ENCODE measurements at regions not wholly inside any gene's neighbourhood (a gene's known extent, or its start where the extent isn't known, plus 50 kb on each side); places are given as distances from the start of the nearest gene placed in this dataset.

DNA sequence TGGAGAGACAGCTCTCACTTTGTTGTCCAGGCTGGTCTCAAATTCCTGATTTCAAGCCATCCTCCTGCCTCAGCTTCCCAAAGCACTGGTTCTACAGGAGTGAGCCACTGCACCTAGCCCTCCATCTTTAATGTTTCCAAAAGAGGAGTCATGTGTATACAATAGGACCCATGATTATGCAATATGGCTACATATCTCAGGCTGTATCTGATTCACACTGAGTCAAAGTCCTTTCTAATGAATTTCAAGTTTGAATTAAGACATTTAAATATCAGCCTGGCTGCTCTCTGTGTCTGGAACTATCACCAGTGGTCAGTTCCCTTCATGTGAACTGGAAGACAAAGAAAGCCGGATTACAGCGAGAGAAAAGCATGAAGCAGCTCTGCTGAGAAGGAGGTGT is 90.5 kb downstream of the MINAR1 start:
- Histone ChIP-seq H3K36me3 (replicated peaks; ENCODE audit: control insufficient read depth, insufficient read depth, low read length) (no peaks in the 10 kb centered on the region), H3K27me3 (ENCODE audit: control insufficient read depth, insufficient read depth, low read length) (no peaks in the 10 kb centered on the region), H3K4me3 (ENCODE audit: insufficient read depth, low read depth, low read length) (no peak overlapping the region)
- DNase-seq = no peak

DNA sequence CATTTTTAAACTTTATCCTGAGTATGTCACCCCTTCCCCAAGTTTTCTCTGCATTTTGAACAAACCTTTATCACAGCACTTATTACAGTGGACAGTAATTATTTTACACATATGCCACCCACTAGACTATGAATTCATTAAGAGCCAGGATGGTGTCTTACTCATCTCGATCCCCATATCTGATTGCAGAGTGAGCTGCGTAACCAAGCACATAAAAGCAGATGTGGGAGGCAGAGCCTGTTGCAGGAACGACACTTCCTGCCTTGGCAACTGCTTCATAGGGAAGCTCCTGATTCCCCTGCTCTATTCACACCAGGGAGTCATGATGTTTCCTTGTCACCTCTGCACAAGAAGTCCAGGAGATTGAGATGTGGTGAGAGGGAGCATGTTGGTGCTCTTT is 91.1 kb downstream of the MINAR1 start:
- no peak overlapping the region for H3K4me3 ChIP-seq (ENCODE audit: insufficient read depth, low read depth, low read length)
- DNase-seq = no peak
- no peaks in the 10 kb centered on the region for H3K27me3 ChIP-seq (ENCODE audit: control insufficient read depth, insufficient read depth, low read length)
- no peaks in the 10 kb centered on the region for H3K36me3 ChIP-seq (replicated peaks; ENCODE audit: control insufficient read depth, insufficient read depth, low read length)

DNA sequence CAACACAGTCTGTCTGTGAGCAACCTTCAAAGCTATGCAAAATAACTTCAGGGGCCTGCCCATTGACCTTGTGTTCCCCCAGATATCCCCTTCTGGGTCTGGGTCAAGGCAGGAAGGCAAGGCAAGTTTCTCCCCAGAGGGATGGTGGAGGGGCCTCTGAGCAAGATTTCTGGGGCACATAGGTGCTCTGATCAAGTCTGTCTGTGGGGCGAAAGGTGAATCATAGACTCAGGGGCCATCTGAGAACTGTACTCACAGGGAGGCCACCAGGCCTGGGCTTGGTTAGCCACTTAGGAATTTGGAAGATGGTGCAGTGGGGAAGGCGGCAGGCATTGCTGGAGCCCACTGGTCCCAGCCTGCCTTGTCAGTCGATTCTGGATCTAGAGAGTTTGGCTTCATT is 92.4 kb downstream of the MINAR1 start:
- H3K27me3 ChIP-seq (ENCODE audit: control insufficient read depth, insufficient read depth, low read length) = no peaks in the 10 kb centered on the region
- H3K36me3 ChIP-seq (replicated peaks; ENCODE audit: control insufficient read depth, insufficient read depth, low read length) = no peaks in the 10 kb centered on the region
- DNase-seq = no peak
- no peak overlapping the region for H3K4me3 ChIP-seq (ENCODE audit: insufficient read depth, low read depth, low read length)

DNA sequence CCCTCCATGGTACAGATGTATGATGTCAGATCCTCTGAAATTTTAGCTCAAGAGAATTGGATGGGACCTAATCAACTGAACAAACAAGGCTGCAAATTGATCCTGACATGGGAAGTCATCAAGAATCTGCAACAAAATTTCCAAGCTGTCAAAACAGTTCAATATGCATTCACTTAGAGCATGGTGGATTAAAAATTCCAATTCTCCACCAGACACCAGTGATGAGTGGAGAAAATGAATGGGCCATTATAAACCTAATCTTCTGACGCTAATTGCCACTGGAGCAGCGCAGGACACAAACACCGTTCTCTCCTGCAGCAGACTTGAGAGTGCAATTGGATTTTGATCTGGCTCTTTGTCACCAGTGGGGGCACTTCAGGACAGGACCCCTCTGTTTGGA is 94.2 kb downstream of the MINAR1 start:
- no peaks in the 10 kb centered on the region for H3K36me3 ChIP-seq (replicated peaks; ENCODE audit: control insufficient read depth, insufficient read depth, low read length)
- no peak overlapping the region for H3K4me3 ChIP-seq (ENCODE audit: insufficient read depth, low read depth, low read length)
- DNase-seq = no peak
- no peaks in the 10 kb centered on the region for H3K27me3 ChIP-seq (ENCODE audit: control insufficient read depth, insufficient read depth, low read length)

DNA sequence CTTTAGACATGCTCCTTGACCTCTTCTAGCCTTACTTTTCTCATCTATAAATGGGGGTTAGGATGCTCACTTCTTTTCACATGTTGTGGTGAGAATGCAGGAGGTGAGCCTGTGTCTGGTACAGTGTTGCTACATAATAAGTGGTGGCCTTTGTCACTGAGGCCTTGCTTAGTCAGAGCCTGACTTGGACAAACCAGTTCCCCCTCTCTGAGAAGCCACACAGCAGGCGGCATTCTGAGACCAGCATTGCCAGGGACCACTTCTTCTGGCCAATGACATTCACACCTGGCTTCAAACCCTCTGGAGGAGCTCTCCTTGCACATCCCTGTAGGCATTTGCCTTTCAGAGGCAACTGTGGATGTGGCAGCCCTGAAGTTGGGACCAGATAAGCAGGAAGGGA is 95.7 kb downstream of the MINAR1 start:
- no peaks in the 10 kb centered on the region for H3K27me3 ChIP-seq (ENCODE audit: control insufficient read depth, insufficient read depth, low read length)
- no peak for DNase-seq
- no peaks in the 10 kb centered on the region for H3K36me3 ChIP-seq (replicated peaks; ENCODE audit: control insufficient read depth, insufficient read depth, low read length)
- no peak overlapping the region for H3K4me3 ChIP-seq (ENCODE audit: insufficient read depth, low read depth, low read length)

DNA sequence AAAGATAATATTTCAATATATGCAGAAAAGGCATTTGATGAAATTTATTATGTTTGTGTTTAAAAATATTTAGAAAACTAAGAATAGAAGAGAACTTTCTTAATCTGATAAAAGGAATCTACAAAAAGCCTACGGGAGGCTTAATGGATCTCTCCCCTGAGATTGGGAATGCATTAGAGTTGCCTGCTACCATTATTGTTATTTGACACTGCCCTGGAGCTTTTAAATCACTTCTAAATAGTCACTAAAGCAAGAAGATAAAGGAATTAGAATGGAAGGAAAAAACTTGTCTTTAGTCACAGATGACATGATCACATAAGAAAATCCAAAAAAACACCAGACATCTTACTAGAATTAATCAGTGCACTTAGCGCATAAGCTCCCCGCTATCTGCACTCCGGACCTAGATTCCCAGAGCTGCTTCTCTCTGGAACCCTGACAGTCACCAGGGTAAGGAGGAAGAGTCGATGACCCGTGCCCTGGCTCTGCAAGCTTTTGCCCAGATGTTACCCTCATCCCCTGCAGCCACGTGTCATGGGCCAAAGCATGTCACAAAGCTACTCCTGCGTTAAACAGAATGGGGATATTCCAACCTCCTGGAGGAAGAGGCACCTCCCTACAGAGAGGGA is 97.1 kb downstream of the MINAR1 start:
- Histone ChIP-seq H3K27me3 (ENCODE audit: control insufficient read depth, insufficient read depth, low read length) (no peaks in the 10 kb centered on the region), H3K36me3 (replicated peaks; ENCODE audit: control insufficient read depth, insufficient read depth, low read length) (no peaks in the 10 kb centered on the region), H3K4me3 (ENCODE audit: insufficient read depth, low read depth, low read length) (no peak overlapping the region)
- no peak for DNase-seq

DNA sequence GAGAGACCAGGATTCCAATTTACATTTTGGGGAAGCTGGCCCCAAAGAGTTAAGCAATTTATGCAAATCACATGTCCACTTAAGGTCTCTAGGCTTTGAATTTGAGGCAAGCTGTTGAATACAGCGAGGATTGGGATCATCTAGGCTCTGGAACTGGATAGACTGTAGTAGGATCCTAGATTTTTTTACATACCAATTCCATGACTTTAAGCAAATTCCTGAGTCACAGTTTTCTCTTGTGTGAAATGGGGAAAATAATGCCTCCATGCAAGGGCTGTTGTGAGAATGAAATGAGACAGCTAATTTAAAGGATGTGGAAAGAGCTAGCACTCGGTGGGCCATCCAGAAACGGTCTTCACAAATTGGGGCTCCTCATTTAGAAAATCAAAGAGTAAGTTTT is 103.4 kb downstream of the MINAR1 start:
- no peaks in the 10 kb centered on the region for H3K36me3 ChIP-seq (replicated peaks; ENCODE audit: control insufficient read depth, insufficient read depth, low read length)
- DNase-seq = no peak
- H3K4me3 ChIP-seq (ENCODE audit: insufficient read depth, low read depth, low read length) = no peak overlapping the region
- H3K27me3 ChIP-seq (ENCODE audit: control insufficient read depth, insufficient read depth, low read length) = no peaks in the 10 kb centered on the region

DNA sequence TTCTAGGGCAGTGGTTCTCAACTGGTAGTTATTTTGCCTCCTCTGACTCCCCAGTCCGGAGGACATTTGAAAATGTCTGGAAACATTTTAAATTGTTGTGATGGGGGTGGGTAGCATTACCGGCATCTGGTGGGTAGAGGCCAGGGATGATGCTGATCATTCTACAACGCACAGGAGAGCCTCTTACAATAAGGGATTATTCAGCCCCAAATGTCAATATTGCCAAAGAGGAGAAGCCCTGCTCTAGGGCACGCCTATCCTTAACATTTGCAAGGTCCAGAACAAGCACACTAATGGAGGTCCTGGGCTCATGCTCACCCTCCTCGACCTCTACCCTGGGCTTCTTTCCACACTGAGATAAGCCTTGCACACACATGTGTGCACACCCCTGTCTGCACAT is 106.4 kb downstream of the MINAR1 start:
- no peaks in the 10 kb centered on the region for H3K36me3 ChIP-seq (replicated peaks; ENCODE audit: control insufficient read depth, insufficient read depth, low read length)
- no peaks in the 10 kb centered on the region for H3K27me3 ChIP-seq (ENCODE audit: control insufficient read depth, insufficient read depth, low read length)
- no peak for DNase-seq
- no peak overlapping the region for H3K4me3 ChIP-seq (ENCODE audit: insufficient read depth, low read depth, low read length)

DNA sequence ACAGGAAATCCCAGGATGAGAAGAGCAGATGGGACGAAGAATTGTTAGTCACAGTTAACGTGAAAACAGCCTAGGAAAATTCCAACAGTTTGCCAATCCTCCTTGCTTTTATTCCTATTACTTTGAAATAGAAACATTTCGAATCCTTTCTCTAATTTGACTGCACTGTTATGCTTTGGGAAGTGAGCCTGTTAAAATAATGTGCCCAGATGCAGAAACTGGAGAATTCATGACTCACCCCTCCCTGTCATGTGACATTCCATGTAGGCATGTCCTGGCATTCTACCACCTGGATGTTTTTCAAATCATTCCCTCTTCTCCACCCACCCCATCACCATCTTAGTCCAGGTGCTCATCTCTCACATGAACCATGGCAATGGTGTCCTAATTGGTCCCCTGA is 107.3 kb downstream of the MINAR1 start:
- H3K4me3 ChIP-seq (ENCODE audit: insufficient read depth, low read depth, low read length) = no peak overlapping the region
- no peak for DNase-seq
- H3K27me3 ChIP-seq (ENCODE audit: control insufficient read depth, insufficient read depth, low read length) = no peaks in the 10 kb centered on the region
- no peaks in the 10 kb centered on the region for H3K36me3 ChIP-seq (replicated peaks; ENCODE audit: control insufficient read depth, insufficient read depth, low read length)

DNA sequence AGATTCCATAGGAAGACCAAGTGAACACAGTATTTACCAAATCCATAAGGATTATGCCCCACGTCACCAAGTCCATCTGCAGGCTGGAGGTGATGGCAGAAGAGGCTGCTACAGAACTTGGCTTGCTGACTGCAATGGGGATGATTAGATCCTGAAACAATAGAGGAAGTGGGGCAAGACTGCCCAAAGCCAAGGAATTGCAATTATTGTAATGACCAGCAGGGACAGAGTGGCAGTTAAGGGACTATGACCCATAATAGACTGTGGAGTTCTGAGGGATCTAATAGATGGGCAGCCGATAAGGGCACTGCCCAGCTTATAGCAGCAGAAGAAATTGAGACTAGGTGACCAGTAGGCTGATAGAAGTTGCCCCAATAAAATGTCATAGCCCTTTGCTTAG is 108.4 kb downstream of the MINAR1 start:
- Histone ChIP-seq H3K27me3 (ENCODE audit: control insufficient read depth, insufficient read depth, low read length) (no peaks in the 10 kb centered on the region), H3K36me3 (replicated peaks; ENCODE audit: control insufficient read depth, insufficient read depth, low read length) (no peaks in the 10 kb centered on the region), H3K4me3 (ENCODE audit: insufficient read depth, low read depth, low read length) (no peak overlapping the region)
- DNase-seq = no peak

DNA sequence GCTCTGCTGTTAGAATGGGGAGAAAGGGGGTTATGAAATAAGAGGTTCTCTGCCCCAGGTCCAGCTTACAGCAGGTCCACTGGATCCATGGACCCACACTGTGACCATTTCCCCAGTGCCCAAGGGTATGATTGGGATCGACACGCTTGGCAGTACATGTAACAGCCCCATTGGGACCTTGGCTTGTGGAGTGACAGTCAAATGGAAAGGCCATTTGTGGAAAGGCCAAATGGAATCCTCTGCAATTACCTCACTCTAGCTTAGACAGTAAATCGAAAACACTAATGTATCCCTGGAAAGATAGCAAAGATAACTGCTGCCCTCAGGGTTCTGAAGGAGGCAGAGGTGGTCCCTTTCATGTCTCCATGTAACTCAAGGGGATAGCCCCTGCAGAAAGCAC is 109.1 kb downstream of the MINAR1 start:
- DNase-seq = no peak
- Histone ChIP-seq H3K27me3 (ENCODE audit: control insufficient read depth, insufficient read depth, low read length) (no peaks in the 10 kb centered on the region), H3K36me3 (replicated peaks; ENCODE audit: control insufficient read depth, insufficient read depth, low read length) (no peaks in the 10 kb centered on the region)

DNA sequence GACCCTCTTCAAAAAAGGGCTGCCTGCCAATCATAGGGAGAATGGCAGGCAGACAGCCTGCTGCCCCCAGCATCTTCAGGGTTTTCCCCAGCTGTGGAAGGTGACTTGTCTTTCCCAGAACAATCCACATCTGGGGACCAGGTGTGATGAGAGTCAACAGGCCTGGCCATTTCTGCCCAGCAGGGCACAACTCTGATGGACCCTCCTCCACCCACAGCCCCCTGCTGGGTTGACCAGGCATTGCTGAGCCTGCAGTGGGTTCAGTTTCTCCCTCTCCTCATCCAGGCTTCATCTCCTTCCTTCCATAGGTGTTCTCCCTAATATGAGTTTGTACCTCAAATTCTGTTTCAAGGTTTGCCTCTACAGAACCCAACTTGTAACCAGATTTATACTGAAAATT is 111.0 kb downstream of the MINAR1 start:
- DNase-seq = no peak
- no peaks in the 10 kb centered on the region for H3K36me3 ChIP-seq (replicated peaks; ENCODE audit: control insufficient read depth, insufficient read depth, low read length)
- no peaks in the 10 kb centered on the region for H3K27me3 ChIP-seq (ENCODE audit: control insufficient read depth, insufficient read depth, low read length)
- no peak overlapping the region for H3K4me3 ChIP-seq (ENCODE audit: insufficient read depth, low read depth, low read length)

More for the DNA sequence above, 109.1 kb downstream of the MINAR1 start:
- no peak overlapping the region for H3K4me3 ChIP-seq (ENCODE audit: insufficient read depth, low read depth, low read length)

DNA sequence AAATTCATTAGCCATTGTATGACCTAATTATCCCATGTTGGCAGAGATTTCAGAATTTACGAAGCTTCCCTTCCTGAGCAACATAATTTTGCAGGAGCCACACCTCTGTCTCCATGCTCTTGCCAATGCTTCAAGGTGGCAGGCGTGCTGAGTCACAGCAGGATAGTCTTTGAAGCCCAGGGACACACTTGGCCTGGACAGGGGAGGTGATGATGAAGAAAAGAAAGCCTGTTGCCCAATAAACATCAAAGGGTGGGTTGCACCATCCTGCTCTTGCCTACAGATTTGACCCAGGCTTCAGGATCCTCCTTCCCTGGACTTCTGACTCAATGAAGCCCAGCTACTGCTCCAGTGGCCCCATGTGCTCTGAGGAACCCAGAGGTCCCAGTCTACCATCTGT is 117.1 kb downstream of the MINAR1 start:
- H3K4me3 ChIP-seq (ENCODE audit: insufficient read depth, low read depth, low read length) = no peak overlapping the region
- DNase-seq = no peak
- no peaks in the 10 kb centered on the region for H3K36me3 ChIP-seq (replicated peaks; ENCODE audit: control insufficient read depth, insufficient read depth, low read length)
- no peaks in the 10 kb centered on the region for H3K27me3 ChIP-seq (ENCODE audit: control insufficient read depth, insufficient read depth, low read length)

DNA sequence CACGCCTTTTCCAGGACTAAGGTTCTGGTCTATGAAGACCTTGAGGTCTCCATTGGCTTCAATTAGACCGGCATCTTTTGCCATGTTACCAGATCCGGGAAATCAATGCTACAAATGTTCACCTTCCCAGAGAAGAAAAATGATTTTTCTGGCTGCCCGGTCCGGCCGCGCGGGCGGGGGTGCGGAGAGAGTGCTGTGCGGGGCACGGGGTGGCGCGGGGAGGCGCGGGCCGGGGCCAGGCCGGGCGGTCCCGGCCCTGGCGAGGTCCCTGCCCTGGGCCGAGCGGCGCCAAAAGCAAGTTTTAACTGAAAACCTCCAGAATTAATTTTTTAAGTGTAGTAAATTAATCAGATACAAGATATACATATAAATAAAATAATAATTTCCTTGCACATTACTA is 128.2 kb downstream of the MINAR1 start:
- DNase-seq = no peak
- Histone ChIP-seq H3K36me3 (replicated peaks; ENCODE audit: control insufficient read depth, insufficient read depth, low read length) (no peaks in the 10 kb centered on the region), H3K4me3 (ENCODE audit: insufficient read depth, low read depth, low read length) (no peak overlapping the region), H3K27me3 (ENCODE audit: control insufficient read depth, insufficient read depth, low read length) (no peaks in the 10 kb centered on the region)

DNA sequence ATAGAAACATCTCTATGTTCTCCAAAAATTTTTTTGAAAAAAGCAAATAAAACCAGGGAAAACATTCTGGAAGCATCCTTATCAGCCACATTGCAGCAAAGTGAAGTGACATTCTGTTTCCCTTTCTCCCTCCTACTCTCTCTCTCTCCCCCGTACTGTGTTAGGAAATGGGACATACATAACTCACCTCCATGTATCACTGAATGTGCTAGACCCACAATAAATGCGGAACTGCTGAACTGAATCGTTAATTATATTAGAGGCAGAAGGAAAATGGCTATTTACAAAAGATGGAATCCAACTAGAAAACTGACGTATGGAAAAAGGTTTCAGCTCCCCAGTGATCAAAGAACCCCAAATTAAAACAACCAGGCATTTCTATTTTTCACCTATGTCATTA is 129.8 kb downstream of the MINAR1 start:
- no peak for DNase-seq
- H3K36me3 ChIP-seq (replicated peaks; ENCODE audit: control insufficient read depth, insufficient read depth, low read length) = no peaks in the 10 kb centered on the region

DNA sequence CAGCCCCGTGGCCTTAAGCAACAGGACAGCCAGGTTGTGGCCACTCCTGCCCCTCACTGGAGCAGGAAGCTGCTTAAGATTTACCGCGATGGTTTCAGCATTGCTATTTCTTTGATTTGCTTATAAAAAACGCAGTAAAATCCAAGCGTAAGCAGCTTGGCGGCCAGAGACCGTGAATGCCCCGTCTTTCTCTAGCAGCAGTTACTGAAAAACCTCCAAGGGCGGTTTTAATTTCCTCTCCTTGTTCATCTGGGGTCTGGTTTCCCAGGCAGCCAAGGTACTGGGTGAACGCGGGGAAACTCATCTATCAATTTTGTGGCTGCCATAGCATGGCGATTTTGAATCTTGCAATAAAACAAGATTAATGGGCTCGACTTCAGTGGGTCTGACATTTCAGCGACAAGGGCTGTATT is 130.3 kb downstream of the MINAR1 start:
- Histone ChIP-seq H3K27me3 (ENCODE audit: control insufficient read depth, insufficient read depth, low read length) (no peaks in the 10 kb centered on the region), H3K36me3 (replicated peaks; ENCODE audit: control insufficient read depth, insufficient read depth, low read length) (no peaks in the 10 kb centered on the region), H3K4me3 (ENCODE audit: insufficient read depth, low read depth, low read length) (no peak overlapping the region)
- no peak for DNase-seq

More for the DNA sequence above, 129.8 kb downstream of the MINAR1 start:
- no peaks in the 10 kb centered on the region for H3K27me3 ChIP-seq (ENCODE audit: control insufficient read depth, insufficient read depth, low read length)
- no peak overlapping the region for H3K4me3 ChIP-seq (ENCODE audit: insufficient read depth, low read depth, low read length)
